Spleen (tissue), 7 donors: ENCODE measurements at regions not wholly inside any gene's neighbourhood (a gene's known extent, or its start where the extent isn't known, plus 50 kb on each side); places are given as distances from the start of the nearest gene placed in this dataset.

ENCODE experiments used
- CTCF ChIP-seq, 11 experiments: fragments of 200-600 bp in 7 of 11; fragments of 450-650 bp in 4 of 11; sonication (generic) in 4 of 11; IDR thresholded peaks in 8 of 11; conservative IDR thresholded peaks in 3 of 11; 1 replicate in 7 of 11; 2 replicates in 4 of 11; pipeline versions ENCODE4 v1.4.0 to v1.8.0; 2016 to 2021; ENCODE audit warnings: antibody characterized with exemption in 11 of 11, inconsistent platforms in 4 of 11, mild to moderate bottlenecking in 1 of 11
- POLR2AphosphoS5 ChIP-seq, 3 donors: sonication (generic); formaldehyde crosslinking; IDR thresholded peaks; one replicate each; pipeline ENCODE4 v1.5.1; 2017; ENCODE audit warnings: antibody characterized with exemption in 3 of 3
- donor health status: DM: no; HTN: no; CAD: no; lungs with moderate emphysema.
- donor health status: DM: no; HTN: no; CAD: no.
- donor health status: DM: no; HTN: no; CAD: no.

GRCh38 chr12:105503619-105504018, 173.1 kb downstream of the C12orf75 start:
- no peak for TF ChIP-seq CTCF (IDR thresholded peaks at IDR 0.05 in 8 of 11, conservative IDR thresholded peaks at IDR 0.05 in 3 of 11)
- TF ChIP-seq POLR2AphosphoS5 (IDR thresholded peaks at IDR 0.05) = no peak
